Posterior cingulate gyrus (tissue), 11 donors: ENCODE measurements at regions not wholly inside any gene's neighbourhood (a gene's known extent, or its start where the extent isn't known, plus 50 kb on each side); places are given as distances from the start of the nearest gene placed in this dataset.

ENCODE experiments used
- DNase-seq, 10 donors: peaks; one replicate each; pipeline versions ENCODE4 v3.0.0 to v3.0.0-alpha.2; 2020 to 2021; ENCODE audit warnings: mixed read lengths in 3 of 10
- intact Hi-C: fragments of 100-400 bp; cut with DNase I; formaldehyde crosslinking; loops from one replicate; pipeline ENCODE4 v1.15.1; 2023

GRCh38 chr5:120738568-120738967 lies 274.5 kb downstream of the PRR16 start:
- intact Hi-C loops: no loop called here
- no peak for DNase-seq

GRCh38 chr5:120740989-120741388 lies 276.9 kb downstream of the PRR16 start:
- intact Hi-C loops: no loop called here
- DNase-seq: no peak

- intact Hi-C loops: no loop called here
- no peak for DNase-seq
These were observed 284.4 kb downstream of the PRR16 start for GRCh38 chr5:120748474-120748873.

GRCh38 chr5:120749737-120750136 lies 285.6 kb downstream of the PRR16 start:
- intact Hi-C loops: no loop called here
- DNase-seq: no peak

GRCh38 chr5:120759587-120759986 lies 295.5 kb downstream of the PRR16 start:
- DNase-seq: no peak
- intact Hi-C loops: no loop called here

- no peak for DNase-seq
- intact Hi-C loops: no loop called here
These were observed 297.9 kb downstream of the PRR16 start for GRCh38 chr5:120761986-120762385.

- DNase-seq: no peak
- intact Hi-C loops: no loop called here
These were observed 301.1 kb downstream of the PRR16 start for GRCh38 chr5:120765189-120765588.

GRCh38 chr5:120767178-120767820 lies 303.2 kb downstream of the PRR16 start:
- DNase-seq: no peak
- intact Hi-C loops: no loop called here

GRCh38 chr5:120769312-120769872 lies 305.3 kb downstream of the PRR16 start:
- intact Hi-C loops: no loop called here
- no peak for DNase-seq

- no peak for DNase-seq
- intact Hi-C loops: no loop called here
These were observed 307.1 kb downstream of the PRR16 start for GRCh38 chr5:120771202-120771601.

- intact Hi-C loops: no loop called here
- DNase-seq: no peak
These were observed 314.7 kb downstream of the PRR16 start for GRCh38 chr5:120778491-120779484.

- DNase-seq: no peak
These were observed 315.6 kb downstream of the PRR16 start for GRCh38 chr5:120779674-120780073.

GRCh38 chr5:120788481-120788880 lies 324.4 kb downstream of the PRR16 start:
- no peak for DNase-seq
- intact Hi-C loops: no loop called here

More at GRCh38 chr5:120779674-120780073, 315.6 kb downstream of the PRR16 start:
- intact Hi-C loops: no loop called here

- intact Hi-C loops: no loop called here
- DNase-seq: no peak
These were observed 325.8 kb downstream of the PRR16 start for GRCh38 chr5:120789918-120790317.

- intact Hi-C loops: no loop called here
These were observed 326.2 kb downstream of the PRR16 start for GRCh38 chr5:120790339-120790738.

GRCh38 chr5:120792477-120792876 lies 328.4 kb downstream of the PRR16 start:
- no peak for DNase-seq
- intact Hi-C loops: no loop called here

More at GRCh38 chr5:120790339-120790738, 326.2 kb downstream of the PRR16 start:
- DNase-seq: no peak

GRCh38 chr5:120794121-120794520 lies 330.0 kb downstream of the PRR16 start:
- intact Hi-C loops: no loop called here
- no peak for DNase-seq

GRCh38 chr5:120803282-120803681 lies 339.2 kb downstream of the PRR16 start:
- DNase-seq: no peak
- intact Hi-C loops: loop anchor here (5.0 kb wide), 1 partner anchor 146 kb away; no protein-coding TSS in a partner anchor

GRCh38 chr5:120805131-120805530 lies 341.0 kb downstream of the PRR16 start:
- DNase-seq: no peak
- intact Hi-C loops: no loop called here

GRCh38 chr5:120806202-120806601 lies 342.1 kb downstream of the PRR16 start:
- intact Hi-C loops: no loop called here
- DNase-seq: no peak

- DNase-seq: no peak
- intact Hi-C loops: no loop called here
These were observed 344.0 kb downstream of the PRR16 start for GRCh38 chr5:120808135-120808534.
